ENCODE measurements at regions not wholly inside any gene's neighbourhood (a gene's known extent, or its start where the extent isn't known, plus 50 kb on each side); places are given as distances from the start of the nearest gene placed in this dataset.
"Not testable (repeated sequence)": the region's sequence is repeated elsewhere in the genome, so short reads cannot be mapped to it uniquely, and the experiment has no call there.

DNA sequence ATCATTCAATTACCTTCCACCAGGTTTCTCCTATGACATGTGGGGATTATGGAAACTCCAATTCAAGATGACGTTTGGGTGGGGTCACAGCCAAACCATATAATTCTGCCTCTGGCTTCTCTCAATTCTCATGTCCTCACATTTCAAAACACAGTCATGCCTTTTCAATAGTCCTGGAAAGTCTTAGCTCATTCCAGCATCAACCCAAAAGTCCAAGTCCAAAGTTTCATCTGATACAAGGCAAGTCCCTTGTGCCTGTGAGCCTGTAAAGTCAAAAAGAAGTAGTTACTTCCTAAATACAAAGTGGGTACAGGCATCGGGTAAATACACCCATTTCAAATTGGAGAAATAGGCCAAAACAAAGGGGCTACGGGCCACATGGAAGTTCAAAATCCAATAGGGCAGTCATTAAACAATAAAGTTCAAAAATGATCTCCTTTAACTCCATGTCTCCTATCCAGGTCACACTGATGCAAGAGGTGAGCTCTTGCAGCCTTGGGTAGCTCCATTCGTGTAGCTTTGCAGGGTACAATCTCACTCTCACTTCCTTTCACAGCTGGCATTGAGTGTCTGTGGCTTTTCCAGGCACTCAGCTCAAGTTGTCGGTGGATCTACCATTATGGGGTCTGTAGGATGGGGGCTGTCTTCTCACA, 112.9 kb downstream of the FCRL5 start:
- TF ChIP-seq, protein P1, sequence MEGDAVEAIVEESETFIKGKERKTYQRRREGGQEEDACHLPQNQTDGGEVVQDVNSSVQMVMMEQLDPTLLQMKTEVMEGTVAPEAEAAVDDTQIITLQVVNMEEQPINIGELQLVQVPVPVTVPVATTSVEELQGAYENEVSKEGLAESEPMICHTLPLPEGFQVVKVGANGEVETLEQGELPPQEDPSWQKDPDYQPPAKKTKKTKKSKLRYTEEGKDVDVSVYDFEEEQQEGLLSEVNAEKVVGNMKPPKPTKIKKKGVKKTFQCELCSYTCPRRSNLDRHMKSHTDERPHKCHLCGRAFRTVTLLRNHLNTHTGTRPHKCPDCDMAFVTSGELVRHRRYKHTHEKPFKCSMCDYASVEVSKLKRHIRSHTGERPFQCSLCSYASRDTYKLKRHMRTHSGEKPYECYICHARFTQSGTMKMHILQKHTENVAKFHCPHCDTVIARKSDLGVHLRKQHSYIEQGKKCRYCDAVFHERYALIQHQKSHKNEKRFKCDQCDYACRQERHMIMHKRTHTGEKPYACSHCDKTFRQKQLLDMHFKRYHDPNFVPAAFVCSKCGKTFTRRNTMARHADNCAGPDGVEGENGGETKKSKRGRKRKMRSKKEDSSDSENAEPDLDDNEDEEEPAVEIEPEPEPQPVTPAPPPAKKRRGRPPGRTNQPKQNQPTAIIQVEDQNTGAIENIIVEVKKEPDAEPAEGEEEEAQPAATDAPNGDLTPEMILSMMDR (IDR thresholded peaks at IDR 0.05; ENCODE audit: low read depth, low read length): no peak
- DNase-seq (ENCODE audit: extremely low read depth, low read depth): no peak

DNA sequence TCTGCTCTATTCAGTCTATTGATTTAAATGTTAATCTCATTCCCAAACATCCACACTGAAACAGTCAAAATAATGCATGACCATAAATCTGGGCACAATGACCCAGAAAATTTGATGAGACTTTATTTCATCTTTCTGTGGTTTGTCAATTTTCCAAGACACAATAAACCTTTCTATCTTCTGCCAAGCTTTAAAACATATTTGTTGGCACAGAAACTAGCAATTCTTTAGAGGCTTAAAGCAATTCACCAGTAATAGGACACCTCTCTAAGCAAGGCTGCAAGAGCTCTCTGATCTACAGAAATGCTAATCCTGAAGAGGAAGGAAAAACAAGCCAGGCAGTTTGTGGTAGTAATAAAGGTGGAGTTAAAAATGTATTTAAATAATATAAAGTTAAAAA, 113.7 kb downstream of the FCRL5 start:
- DNase-seq (ENCODE audit: extremely low read depth, low read depth): no peak
- TF ChIP-seq, protein P1 (IDR thresholded peaks at IDR 0.05; ENCODE audit: low read depth, low read length): no peak

DNA sequence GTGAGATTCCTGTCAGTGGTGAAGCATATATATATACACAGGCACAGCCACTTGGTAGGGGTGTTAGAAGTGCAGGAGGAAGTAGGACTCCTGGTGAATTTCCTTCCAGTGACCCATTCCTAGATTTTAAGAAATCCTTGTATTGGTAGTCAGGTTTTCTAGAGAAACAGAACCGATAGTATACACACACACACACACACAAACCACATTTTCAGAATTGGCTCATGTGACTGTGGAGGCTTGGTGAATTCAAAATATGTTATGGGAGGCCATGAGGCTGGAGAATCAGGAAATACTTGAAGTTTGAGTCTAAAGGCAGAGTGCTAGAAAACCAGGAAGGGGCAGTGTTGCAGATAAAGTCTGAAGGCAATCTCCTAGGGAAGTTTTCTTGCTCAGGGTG, 114.2 kb downstream of the FCRL5 start:
- no peak for DNase-seq (ENCODE audit: extremely low read depth, low read depth)
- TF ChIP-seq, protein P1 (IDR thresholded peaks at IDR 0.05; ENCODE audit: low read depth, low read length): no peak

DNA sequence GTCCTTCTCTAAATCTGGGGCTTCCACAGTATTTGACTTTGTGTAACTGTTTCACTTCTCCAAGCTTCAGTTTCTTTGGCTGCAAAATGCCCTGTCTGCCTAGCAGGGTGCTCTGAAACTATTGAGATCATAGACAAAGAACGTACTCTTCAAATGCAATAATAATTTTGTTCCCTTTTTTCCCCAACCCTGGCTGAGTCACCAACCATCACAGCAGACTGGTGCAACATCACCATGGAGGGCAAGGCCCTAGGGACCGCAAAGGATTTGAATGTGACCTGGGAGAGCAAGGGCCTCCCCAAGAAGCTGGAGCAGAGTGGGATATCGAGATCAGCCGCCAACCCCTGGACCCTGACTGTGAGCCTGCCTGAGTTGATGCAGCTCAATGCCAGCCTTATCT, 115.0 kb downstream of the FCRL5 start:
- TF ChIP-seq, protein P1 (IDR thresholded peaks at IDR 0.05; ENCODE audit: low read depth, low read length): no peak
- DNase-seq (ENCODE audit: extremely low read depth, low read depth): no peak

DNA sequence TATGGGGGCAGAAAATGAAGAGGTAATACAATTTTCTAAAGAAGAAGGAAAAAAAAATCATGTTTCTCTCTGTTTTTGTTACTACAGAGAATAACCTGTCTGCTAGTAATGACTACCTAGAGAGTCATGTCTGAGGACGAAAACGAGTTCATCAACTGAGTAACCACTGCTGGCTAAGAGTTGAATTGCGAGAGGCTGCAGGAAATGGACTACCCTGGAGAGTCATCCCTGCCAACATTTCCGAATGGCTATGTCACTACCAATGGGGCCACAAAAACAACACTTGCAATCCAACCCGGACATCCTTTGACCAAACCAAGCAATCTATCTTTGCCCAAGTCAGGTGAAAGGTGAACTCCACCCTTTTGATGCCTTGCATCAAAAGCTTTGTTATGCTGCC, 120.6 kb downstream of the FCRL5 start:
- TF ChIP-seq, protein P1 (IDR thresholded peaks at IDR 0.05; ENCODE audit: low read depth, low read length): no peak
- no peak for DNase-seq (ENCODE audit: extremely low read depth, low read depth)

DNA sequence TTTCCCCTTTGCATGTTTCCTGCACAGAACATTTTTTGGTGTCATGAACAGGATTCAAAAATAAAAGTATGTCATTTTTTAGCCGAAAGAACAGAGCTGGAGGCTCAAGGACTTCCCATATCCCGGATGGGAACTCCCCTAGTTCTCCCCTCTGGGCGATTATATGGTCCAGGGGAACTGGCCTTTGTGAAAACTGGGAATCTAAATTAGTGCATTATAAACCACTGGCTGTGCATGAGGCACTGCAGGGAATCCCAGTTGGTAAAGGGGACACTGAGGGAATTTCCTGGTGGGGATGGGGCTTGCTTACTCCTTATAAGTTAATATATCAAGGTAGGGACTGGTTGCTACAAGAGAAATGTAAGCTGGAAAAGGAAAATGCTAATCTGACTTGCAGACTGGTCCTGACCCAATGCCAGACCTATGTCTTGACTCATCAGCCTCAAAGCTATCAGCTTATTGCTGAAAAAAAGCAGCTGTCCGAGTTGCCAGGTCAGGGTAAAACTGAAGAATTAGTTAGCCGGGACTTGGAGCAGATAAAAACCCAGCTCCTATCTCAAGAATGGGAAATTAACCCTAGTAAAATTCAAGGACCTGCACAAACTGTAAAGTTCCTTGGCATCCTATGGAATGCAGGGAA, 122.6 kb downstream of the FCRL5 start:
- TF ChIP-seq, protein P1 (IDR thresholded peaks at IDR 0.05; ENCODE audit: low read depth, low read length): no peak
- DNase-seq (ENCODE audit: extremely low read depth, low read depth): no peak

DNA sequence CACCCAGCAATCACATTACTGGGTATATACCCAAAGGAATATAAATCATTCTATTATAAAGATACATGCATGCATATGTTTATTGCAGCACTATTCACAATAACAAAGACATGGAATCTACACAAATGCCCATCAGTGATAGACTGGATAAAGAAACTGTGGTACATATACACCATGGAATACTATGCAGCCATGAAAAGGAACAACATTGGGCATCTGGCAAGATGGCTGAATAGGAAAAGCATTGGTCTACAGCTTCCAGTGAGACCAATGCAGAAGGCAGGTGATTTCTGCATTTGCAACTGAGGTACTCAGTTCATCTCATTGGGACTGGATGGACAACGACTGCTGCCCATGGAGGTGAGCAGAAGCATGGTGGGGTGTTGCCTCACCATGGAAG, 128.6 kb downstream of the FCRL5 start:
- DNase-seq (ENCODE audit: extremely low read depth, low read depth): not testable (repeated sequence)
